A549 (cell line): ENCODE measurements at regions not wholly inside any gene's neighbourhood (a gene's known extent, or its start where the extent isn't known, plus 50 kb on each side); places are given as distances from the start of the nearest gene placed in this dataset.

Experiments
- CTCF ChIP-seq: fragments of >200 bp; sonication (Bioruptor Twin); formaldehyde crosslinking; IDR thresholded peaks from 3 replicates; pipeline ENCODE4 v1.5.1; 2016
- EP300 ChIP-seq, 2 experiments: fragments of >200 bp; sonication (Bioruptor Twin); formaldehyde crosslinking; IDR thresholded peaks; 2 replicates in 1 of 2; 3 replicates in 1 of 2; pipeline ENCODE4 v1.6.1; 2016 to 2017
- JUN ChIP-seq, 2 experiments: fragments of >200 bp; sonication (Bioruptor Twin); formaldehyde crosslinking; IDR thresholded peaks; 2 replicates in 1 of 2; 3 replicates in 1 of 2; pipeline ENCODE4 v1.6.1; 2016 to 2017
- JUNB ChIP-seq: fragments of >200 bp; sonication (Bioruptor Twin); formaldehyde crosslinking; IDR thresholded peaks from 2 replicates; pipeline ENCODE4 v1.6.1; 2016
- POLR2AphosphoS2 ChIP-seq: conservative IDR thresholded peaks from 2 replicates; pipeline ENCODE4 v1.6.1; 2012; ENCODE audit warnings: low read length, improper control_type of control experiment, inconsistent platforms
- RFX5 ChIP-seq: fragments of 450-650 bp; IDR thresholded peaks from 2 replicates; pipeline ENCODE4 v1.7.1; 2014; ENCODE audit warnings: antibody characterized with exemption, mild to moderate bottlenecking, moderate library complexity
- SMC3 ChIP-seq: fragments of >200 bp; sonication (Bioruptor Twin); formaldehyde crosslinking; IDR thresholded peaks from 3 replicates; pipeline ENCODE4 v1.6.1; 2018; ENCODE audit warnings: inconsistent platforms
- TFCP2L1 ChIP-seq: fragments of 250-450 bp; sonication (Bioruptor Pico); IDR thresholded peaks from 2 replicates; pipeline ENCODE4 v1.5.0; 2021; ENCODE audit warnings: mild to moderate bottlenecking
- USF2 ChIP-seq: fragments of 450-650 bp; IDR thresholded peaks from 2 replicates; pipeline ENCODE4 v1.6.1; 2014; ENCODE audit warnings: antibody characterized with exemption
- ZFP36 ChIP-seq: fragments of 450-650 bp; IDR thresholded peaks from 2 replicates; pipeline ENCODE4 v1.6.1; 2014; ENCODE audit warnings: borderline replicate concordance; ENCODE audit not compliant: partially characterized antibody
- ZSCAN20 ChIP-seq: fragments of 250-450 bp; sonication (Bioruptor Pico); IDR thresholded peaks from 2 replicates; pipeline ENCODE4 v1.8.0; 2022; ENCODE audit warnings: mild to moderate bottlenecking, moderate library complexity

GRCh38 chr21:28066076-28066475 lies 926.6 kb downstream of the LTN1 start:
- TF ChIP-seq CTCF (no peak), ZSCAN20 (CRISPR knock-in tag) (no peak), RFX5 (no peak), EP300 (IDR thresholded peaks at IDR 0.05) (no peak), TFCP2L1 (CRISPR knock-in tag) (no peak), USF2 (no peak), SMC3 (no peak), JUN (IDR thresholded peaks at IDR 0.05) (no peak), JUNB (no peak), ZFP36 (no peak), POLR2AphosphoS2 (no peak)
